Gastroesophageal sphincter (tissue), 3 donors: ENCODE measurements at regions not wholly inside any gene's neighbourhood (a gene's known extent, or its start where the extent isn't known, plus 50 kb on each side); places are given as distances from the start of the nearest gene placed in this dataset.

Source experiments
- CTCF ChIP-seq, 4 experiments: fragments of 200-600 bp in 2 of 4; fragments of 450-650 bp in 2 of 4; sonication (generic) in 1 of 4; IDR thresholded peaks; one replicate each; pipeline ENCODE4 v1.5.1; 2017 to 2019; ENCODE audit warnings: antibody characterized with exemption in 4 of 4, mild to moderate bottlenecking in 2 of 4, moderate library complexity in 2 of 4
- EP300 ChIP-seq: sonication (generic); formaldehyde crosslinking; IDR thresholded peaks from one replicate; pipeline ENCODE4 v1.6.1; 2017; ENCODE audit warnings: antibody characterized with exemption, mild to moderate bottlenecking
- POLR2A ChIP-seq, 2 donors: fragments of 450-650 bp; IDR thresholded peaks; one replicate each; pipeline ENCODE4 v1.6.1; 2017; ENCODE audit warnings: antibody characterized with exemption in 2 of 2, mild to moderate bottlenecking in 2 of 2, moderate library complexity in 1 of 2

GRCh38 chr6:14927398-14927797, 318.5 kb upstream of the JARID2 start:
- TF ChIP-seq CTCF (IDR thresholded peaks at IDR 0.05) (no peak), EP300 (no peak), POLR2A (IDR thresholded peaks at IDR 0.05) (no peak)
